ENCODE measurements at regions not wholly inside any gene's neighbourhood (a gene's known extent, or its start where the extent isn't known, plus 50 kb on each side); places are given as distances from the start of the nearest gene placed in this dataset.

DNA sequence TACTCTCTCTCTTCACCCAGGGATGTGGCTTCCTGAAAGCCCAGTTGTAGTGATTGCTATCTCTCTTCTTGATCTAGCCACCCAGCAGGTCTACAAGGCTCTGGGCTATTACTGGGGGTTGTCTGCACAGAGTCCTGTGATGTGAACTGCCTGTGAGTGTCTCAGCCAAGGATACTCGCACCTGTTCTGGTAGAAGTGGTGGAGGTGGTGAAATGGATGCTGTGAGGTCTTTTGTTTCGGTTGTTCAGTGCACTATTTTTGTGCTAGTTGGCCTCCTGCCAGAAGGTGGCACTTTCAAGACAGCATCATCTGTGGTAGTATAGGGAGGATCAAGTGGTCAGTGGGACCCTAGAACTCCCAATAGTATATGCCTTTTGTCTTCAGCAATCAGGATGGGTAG lies 268.0 kb downstream of the GABRG1 start:
- no peak overlapping the region for H3K4me3 Mint-ChIP-seq
- peaks cover 42% of the 10 kb centered on the region for H3K9me3 Mint-ChIP-seq
- peaks cover 17% of the 10 kb centered on the region for H3K27me3 Mint-ChIP-seq (ENCODE audit: insufficient read depth)
- Histone ChIP-seq H3K9ac (ENCODE audit: extremely low read depth, low read length, poor library complexity, severe bottlenecking) (no peak overlapping the region), H3K4me1 (ENCODE audit: control insufficient read depth, insufficient read depth, low read length) (no peaks in the 10 kb centered on the region), H3K4me3 (ENCODE audit: low read length) (no peak overlapping the region), H3K27ac (ENCODE audit: low read depth, low read length) (no peak overlapping the region), H3K27me3 (ENCODE audit: control insufficient read depth, insufficient read depth, low read length, poor library complexity, severe bottlenecking) (no peaks in the 10 kb centered on the region), H3K9me3 (ENCODE audit: control insufficient read depth, low read length) (peaks cover 48% of the 10 kb centered on the region), H3K36me3 (ENCODE audit: control insufficient read depth, insufficient read depth, low read length) (no peaks in the 10 kb centered on the region)
- peak overlapping the region; percentile 44 for H3K27ac Mint-ChIP-seq
- peaks cover 6% of the 10 kb centered on the region for H3K36me3 Mint-ChIP-seq (ENCODE audit: low read depth)
- 83 to 96% methylated on average over 2 of the region's 2 CpGs for WGBS, 2 experiments (ENCODE audit: insufficient coverage in 1 of 2, insufficient read length in 1 of 2)
- H3K4me1 Mint-ChIP-seq = peaks cover 19% of the 10 kb centered on the region
- no peak for DNase-seq
- TF ChIP-seq, protein P1, sequence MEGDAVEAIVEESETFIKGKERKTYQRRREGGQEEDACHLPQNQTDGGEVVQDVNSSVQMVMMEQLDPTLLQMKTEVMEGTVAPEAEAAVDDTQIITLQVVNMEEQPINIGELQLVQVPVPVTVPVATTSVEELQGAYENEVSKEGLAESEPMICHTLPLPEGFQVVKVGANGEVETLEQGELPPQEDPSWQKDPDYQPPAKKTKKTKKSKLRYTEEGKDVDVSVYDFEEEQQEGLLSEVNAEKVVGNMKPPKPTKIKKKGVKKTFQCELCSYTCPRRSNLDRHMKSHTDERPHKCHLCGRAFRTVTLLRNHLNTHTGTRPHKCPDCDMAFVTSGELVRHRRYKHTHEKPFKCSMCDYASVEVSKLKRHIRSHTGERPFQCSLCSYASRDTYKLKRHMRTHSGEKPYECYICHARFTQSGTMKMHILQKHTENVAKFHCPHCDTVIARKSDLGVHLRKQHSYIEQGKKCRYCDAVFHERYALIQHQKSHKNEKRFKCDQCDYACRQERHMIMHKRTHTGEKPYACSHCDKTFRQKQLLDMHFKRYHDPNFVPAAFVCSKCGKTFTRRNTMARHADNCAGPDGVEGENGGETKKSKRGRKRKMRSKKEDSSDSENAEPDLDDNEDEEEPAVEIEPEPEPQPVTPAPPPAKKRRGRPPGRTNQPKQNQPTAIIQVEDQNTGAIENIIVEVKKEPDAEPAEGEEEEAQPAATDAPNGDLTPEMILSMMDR (conservative IDR thresholded peaks at IDR 0.05) = no peak

DNA sequence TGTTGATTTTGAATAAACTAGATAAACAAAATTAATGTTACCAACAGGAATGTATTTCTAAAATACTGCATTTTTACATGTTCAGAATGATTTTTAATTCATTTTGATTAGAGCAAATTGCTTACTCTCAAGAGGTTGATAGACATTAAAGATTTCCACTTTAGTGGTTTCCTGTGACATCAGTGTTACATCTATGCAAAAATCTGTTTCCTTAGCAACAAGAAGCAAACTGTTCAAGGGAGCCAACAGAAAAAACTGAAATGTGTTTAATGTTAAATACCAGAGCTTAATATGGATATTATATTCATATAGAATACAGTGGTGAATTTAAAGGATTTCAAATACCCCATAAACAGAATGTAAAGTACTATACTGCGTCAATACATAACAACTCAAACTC lies 277.8 kb downstream of the GABRG1 start:
- no peak for DNase-seq
- Histone ChIP-seq H3K4me3 (ENCODE audit: low read length) (no peak overlapping the region), H3K4me1 (ENCODE audit: control insufficient read depth, insufficient read depth, low read length) (peaks cover 4% of the 10 kb centered on the region), H3K27ac (ENCODE audit: low read depth, low read length) (no peak overlapping the region), H3K27me3 (ENCODE audit: control insufficient read depth, insufficient read depth, low read length, poor library complexity, severe bottlenecking) (no peaks in the 10 kb centered on the region), H3K9ac (ENCODE audit: extremely low read depth, low read length, poor library complexity, severe bottlenecking) (no peak overlapping the region), H3K36me3 (ENCODE audit: control insufficient read depth, insufficient read depth, low read length) (no peaks in the 10 kb centered on the region), H3K9me3 (ENCODE audit: control insufficient read depth, low read length) (peaks cover 4% of the 10 kb centered on the region)
- WGBS, 2 experiments (ENCODE audit: insufficient coverage in 1 of 2, insufficient read length in 1 of 2) = 94% methylated on average over 1 of the region's 1 CpG; no CpG with 5 or more reads in 1 of the 2 experiments
- peaks cover 9% of the 10 kb centered on the region for H3K27me3 Mint-ChIP-seq (ENCODE audit: insufficient read depth)
- peaks cover 2% of the 10 kb centered on the region for H3K36me3 Mint-ChIP-seq (ENCODE audit: low read depth)
- no peak overlapping the region for H3K4me3 Mint-ChIP-seq
- H3K9me3 Mint-ChIP-seq = peaks cover 2% of the 10 kb centered on the region
- peaks cover 22% of the 10 kb centered on the region for H3K4me1 Mint-ChIP-seq
- H3K27ac Mint-ChIP-seq = no peak overlapping the region
- TF ChIP-seq, protein P1 (conservative IDR thresholded peaks at IDR 0.05) = no peak

DNA sequence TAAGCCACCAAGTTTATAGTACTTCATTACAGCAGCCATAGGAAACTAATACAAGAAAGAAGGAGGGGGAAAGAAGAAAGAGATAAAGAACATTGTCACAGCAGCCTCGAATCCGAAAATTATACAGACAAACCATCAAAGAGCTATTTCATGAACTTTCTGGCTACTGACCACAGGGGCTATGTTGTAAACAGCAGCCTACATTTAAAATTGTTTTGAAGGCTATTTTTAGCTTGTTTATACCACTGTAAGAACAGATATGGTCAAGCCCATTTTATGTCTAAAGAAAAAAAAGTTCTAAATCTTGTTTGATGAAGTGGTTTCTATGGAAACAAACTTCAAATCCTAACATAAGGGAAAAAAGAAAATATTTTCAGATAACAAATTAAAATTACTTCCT lies 282.1 kb downstream of the GABRG1 start:
- no peak overlapping the region for H3K4me3 ChIP-seq (ENCODE audit: low read length)
- WGBS, 2 experiments (ENCODE audit: insufficient coverage in 1 of 2, insufficient read length in 1 of 2) = 93% methylated on average over 2 of the region's 2 CpGs; no CpG with 5 or more reads in 1 of the 2 experiments
- no peak overlapping the region for H3K27ac ChIP-seq (ENCODE audit: low read depth, low read length)
- H3K9ac ChIP-seq (ENCODE audit: extremely low read depth, low read length, poor library complexity, severe bottlenecking) = no peak overlapping the region
- H3K36me3 ChIP-seq (ENCODE audit: control insufficient read depth, insufficient read depth, low read length) = no peaks in the 10 kb centered on the region
- TF ChIP-seq, protein P1 (conservative IDR thresholded peaks at IDR 0.05) = no peak
- H3K9me3 Mint-ChIP-seq = no peaks in the 10 kb centered on the region
- no peak overlapping the region for H3K4me3 Mint-ChIP-seq
- no peaks in the 10 kb centered on the region for H3K27me3 ChIP-seq (ENCODE audit: control insufficient read depth, insufficient read depth, low read length, poor library complexity, severe bottlenecking)
- no peaks in the 10 kb centered on the region for H3K36me3 Mint-ChIP-seq (ENCODE audit: low read depth)
- DNase-seq = no peak
- peaks cover 5% of the 10 kb centered on the region for H3K27me3 Mint-ChIP-seq (ENCODE audit: insufficient read depth)
- H3K27ac Mint-ChIP-seq = no peak overlapping the region
- H3K9me3 ChIP-seq (ENCODE audit: control insufficient read depth, low read length) = no peaks in the 10 kb centered on the region
- peaks cover 23% of the 10 kb centered on the region for H3K4me1 Mint-ChIP-seq
- peaks cover 4% of the 10 kb centered on the region for H3K4me1 ChIP-seq (ENCODE audit: control insufficient read depth, insufficient read depth, low read length)

Data from endodermal cell (in vitro differentiated cells).